Endothelial cell of umbilical vein (primary cell): ENCODE measurements at regions not wholly inside any gene's neighbourhood (a gene's known extent, or its start where the extent isn't known, plus 50 kb on each side); places are given as distances from the start of the nearest gene placed in this dataset.
A peak's percentile ranks its signal among the peaks of the same experiment; 100 is the strongest.

Source experiments
- BruUV-seq: library from RNA; stranded (reverse); fragments of 400-500 nt; replicated peaks from 2 replicates; lab custom pipeline; 2021; lab: Mats Ljungman, UMichigan
- CTCF ChIA-PET: fragments of 300-600, 350-600 bp; sonication (Branson Sonifier 250); formaldehyde crosslinking; loops from one replicate; lab custom pipeline; 2021; ENCODE audit warnings: antibody characterized with exemption, inconsistent platforms; lab: Charles Lee
- POLR2A ChIA-PET: fragments of 300-600, 350-600 bp; sonication (Branson Sonifier 250); formaldehyde crosslinking; loops from one replicate; lab custom pipeline; 2021; ENCODE audit warnings: antibody characterized with exemption, inconsistent platforms; lab: Charles Lee
- DNase-seq: peaks from one replicate; pipeline ENCODE4 v3.0.0-alpha.2; 2011; ENCODE audit warnings: low read depth, low spot score
- FAIRE-seq: peaks from 2 replicates; lab custom pipeline; 2011; peaks lifted over from hg19 to GRCh38; lab: Jason Lieb, UNC
- H2AFZ ChIP-seq: 2 replicates; pipeline ENCODE4 v1.6.0; 2012; ENCODE audit warnings: low read depth, low read length, control low read depth, inconsistent platforms
- H3K27ac ChIP-seq: 2 replicates; pipeline ENCODE4 v1.5.1; 2011; ENCODE audit warnings: low read depth, mild to moderate bottlenecking, control low read depth, low read length, moderate library complexity; ENCODE audit not compliant: insufficient read depth
- H3K27me3 ChIP-seq, 2 experiments: 2 replicates each; pipeline versions ENCODE4 v1.6.0 to v1.6.1; 2011; ENCODE audit warnings: low read length in 2 of 2, mixed read lengths in 1 of 2; ENCODE audit not compliant: control insufficient read depth in 2 of 2, insufficient read depth in 2 of 2
- H3K36me3 ChIP-seq, 2 experiments: 2 replicates in 1 of 2; 3 replicates in 1 of 2; pipeline ENCODE4 v1.5.1; 2011; ENCODE audit warnings: low read length in 2 of 2, mild to moderate bottlenecking in 1 of 2, moderate library complexity in 1 of 2; ENCODE audit not compliant: control insufficient read depth in 2 of 2, insufficient read depth in 2 of 2; ENCODE audit errors: extremely low read depth in 1 of 2
- H3K4me1 ChIP-seq: 3 replicates; pipeline ENCODE4 v1.5.1; 2011; ENCODE audit warnings: mild to moderate bottlenecking, low read length; ENCODE audit not compliant: control insufficient read depth, insufficient read depth; ENCODE audit errors: extremely low read depth
- H3K4me2 ChIP-seq: 2 replicates; pipeline ENCODE4 v1.6.1; 2011; ENCODE audit warnings: low read length, control low read depth, mixed read lengths; ENCODE audit not compliant: insufficient read depth
- H3K4me3 ChIP-seq, 3 experiments: fragments of 200-600 bp in 1 of 3; sonication (generic), shearing (Covaris generic) in 1 of 3; replicated peaks in 1 of 3; 2 replicates each; pipeline ENCODE4 v1.5.1; 2011 to 2016; ENCODE audit warnings: control low read depth in 3 of 3, low read length in 3 of 3, mild to moderate bottlenecking in 2 of 3, inconsistent platforms in 1 of 3, low read depth in 1 of 3, moderate library complexity in 1 of 3; ENCODE audit not compliant: insufficient read depth in 1 of 3
- H3K79me2 ChIP-seq: 2 replicates; pipeline ENCODE4 v1.6.0; 2012; ENCODE audit warnings: low read length, inconsistent platforms; ENCODE audit not compliant: control insufficient read depth, insufficient read depth
- H3K9ac ChIP-seq: replicated peaks from 2 replicates; pipeline ENCODE3; 2011; ENCODE audit warnings: low read length, control low read depth; ENCODE audit not compliant: insufficient read depth; ENCODE audit errors: extremely low read depth
- H3K9me1 ChIP-seq: replicated peaks from 3 replicates; pipeline ENCODE4 v1.6.0; 2011; ENCODE audit warnings: mild to moderate bottlenecking, low read length; ENCODE audit not compliant: control insufficient read depth, insufficient read depth; ENCODE audit errors: extremely low read depth
- H3K9me3 ChIP-seq: replicated peaks from 2 replicates; pipeline ENCODE4 v1.5.1; 2012; ENCODE audit warnings: low read length, inconsistent platforms; ENCODE audit not compliant: control insufficient read depth, insufficient read depth
- H4K20me1 ChIP-seq: replicated peaks from 2 replicates; pipeline ENCODE3; 2011; ENCODE audit warnings: mild to moderate bottlenecking, low read length; ENCODE audit not compliant: control insufficient read depth, insufficient read depth; ENCODE audit errors: extremely low read depth
- EZH2 ChIP-seq: IDR thresholded peaks from 2 replicates; pipeline ENCODE4 v1.6.1; 2012; ENCODE audit warnings: borderline replicate concordance, low read depth, mild to moderate bottlenecking, moderate library complexity, low read length, inconsistent platforms; ENCODE audit not compliant: severe bottlenecking
- FOS ChIP-seq: IDR thresholded peaks from 2 replicates; pipeline ENCODE4 v1.6.1; 2011; ENCODE audit warnings: mild to moderate bottlenecking, low read length, moderate library complexity, borderline replicate concordance; ENCODE audit not compliant: insufficient read depth
- GATA2 ChIP-seq: IDR thresholded peaks from 2 replicates; pipeline ENCODE4 v1.7.0; 2011; ENCODE audit warnings: low read depth, mild to moderate bottlenecking, moderate library complexity, mixed read lengths, low read length; ENCODE audit not compliant: insufficient read length, insufficient read depth
- JUN ChIP-seq: IDR thresholded peaks from 2 replicates; pipeline ENCODE4 v1.6.1; 2011; ENCODE audit warnings: borderline replicate concordance, low read depth; ENCODE audit not compliant: insufficient read length, insufficient read depth
- MYC ChIP-seq: IDR thresholded peaks from one replicate; pipeline ENCODE4 v1.6.1; 2011; ENCODE audit warnings: mild to moderate bottlenecking, low read depth, low read length
- POLR2A ChIP-seq: IDR thresholded peaks from 2 replicates; pipeline ENCODE4 v1.6.1; 2012; ENCODE audit warnings: low read depth, mild to moderate bottlenecking, control low read depth, low read length
- POLR2AphosphoS5 ChIP-seq: IDR thresholded peaks from 2 replicates; pipeline ENCODE4 v1.6.1; 2012; ENCODE audit warnings: low read depth, mild to moderate bottlenecking, control low read depth, low read length, moderate library complexity; ENCODE audit not compliant: insufficient read depth
- dilution Hi-C: fragments of 300-500 bp; cut with MboI; formaldehyde crosslinking; loops from one replicate; pipeline ENCODE4 v1.15.0; 2019; ENCODE audit warnings: low sequenced_read_pairs; ENCODE audit not compliant: extremely low pct_ligation_motif_present
- intact Hi-C: fragments of 100-400 bp; cut with micrococcal nuclease; formaldehyde crosslinking; loops from one replicate; pipeline ENCODE4 v1.10.0; 2022
- TF ChIP-seq, protein P1 (sequence below): IDR thresholded peaks from 2 replicates; pipeline ENCODE4 v1.6.1; 2011; ENCODE audit not compliant: insufficient read depth, insufficient read length
- TF ChIP-seq, protein P2 (sequence below), 2 donors: IDR thresholded peaks; 1 replicate in 1 of 2; 2 replicates in 1 of 2; pipeline ENCODE4 v1.5.1; 2011; ENCODE audit warnings: low read length in 2 of 2, mild to moderate bottlenecking in 2 of 2, moderate library complexity in 2 of 2, control low read depth in 1 of 2, inconsistent platforms in 1 of 2, low read depth in 1 of 2; ENCODE audit not compliant: insufficient read depth in 1 of 2; ENCODE audit errors: extremely low read depth in 1 of 2

DNA sequence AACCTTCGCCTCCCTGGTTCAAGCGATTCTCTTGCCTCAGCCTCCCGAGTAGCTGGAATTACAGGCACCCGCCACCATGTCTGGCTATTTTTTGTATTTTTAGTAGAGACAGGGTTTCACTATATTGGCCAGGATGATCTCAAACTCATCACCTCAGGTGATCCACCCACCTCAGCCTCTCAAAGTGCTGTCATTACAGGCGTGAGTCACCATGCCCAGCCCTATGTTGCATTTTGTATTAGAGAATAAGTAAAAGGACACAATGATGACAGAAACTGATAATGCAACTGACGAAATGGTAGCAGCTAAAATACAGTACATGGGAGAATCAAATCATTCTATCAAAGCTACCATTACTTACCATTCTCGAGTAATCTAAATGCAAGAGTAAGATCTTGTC is 276.7 kb downstream of the DSEL start:
- dilution Hi-C loops (no loop called here), intact Hi-C loops (no loop called here)
- Histone ChIP-seq H3K36me3 (no peaks in the 10 kb centered on the region), H3K9me3 (no peaks in the 10 kb centered on the region), H3K27me3 (no peaks in the 10 kb centered on the region), H3K9ac (no peak overlapping the region), H3K9me1 (no peaks in the 10 kb centered on the region), H3K4me2 (no peak overlapping the region), H3K4me3 (no peak overlapping the region), H3K4me1 (peaks cover 14% of the 10 kb centered on the region), H3K27ac (no peak overlapping the region), H4K20me1 (no peaks in the 10 kb centered on the region), H2AFZ (no peak overlapping the region), H3K79me2 (no peaks in the 10 kb centered on the region)
- no peak for FAIRE-seq
- POLR2A ChIA-PET, result no interaction called here
- no TSS peak for BruUV-seq
- DNase-seq, result no peak
- TF ChIP-seq JUN, result no peak
- TF ChIP-seq POLR2AphosphoS5, result no peak
- CTCF ChIA-PET, result interaction anchor here (1.3 kb wide), 1 partner anchor 276 kb away, joined by 3 read pairs; no protein-coding TSS in a partner anchor

DNA sequence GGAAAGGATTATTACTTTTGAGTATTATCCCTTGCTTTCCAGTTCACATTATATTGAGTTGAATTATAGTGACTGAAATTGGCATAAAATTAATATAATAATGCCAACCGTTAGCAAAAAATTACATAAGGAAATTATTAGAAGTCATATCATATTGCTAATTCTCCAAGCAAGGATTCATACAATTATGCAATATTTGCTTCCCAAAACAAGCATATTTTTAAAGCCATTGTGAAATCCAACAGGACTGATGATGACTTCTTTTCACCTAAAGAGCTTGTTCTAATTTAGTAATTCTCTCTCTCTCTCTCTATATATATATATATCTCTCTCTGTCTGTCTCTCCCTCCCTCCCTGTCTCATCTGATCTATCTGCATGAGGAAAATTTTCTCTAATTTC is 283.5 kb downstream of the DSEL start:
- FAIRE-seq, result no peak
- H3K9me3 ChIP-seq, result no peaks in the 10 kb centered on the region
- H3K4me1 ChIP-seq, result peaks cover 8% of the 10 kb centered on the region
- H3K9ac ChIP-seq, result peak overlapping the region; percentile 58
- POLR2A ChIA-PET, result interaction anchor here (2.0 kb wide), 1 partner anchor 127 kb away, joined by 4 read pairs; no protein-coding TSS in a partner anchor
- H3K27ac ChIP-seq, result peak overlapping the region; percentile 81
- intact Hi-C loops (loop anchor here (1.0 to 5.0 kb wide), 4 partner anchors 11 to 129 kb away; no protein-coding TSS in a partner anchor), dilution Hi-C loops (no loop called here)
- peak overlapping the region; percentile 31 for H3K4me2 ChIP-seq
- no peak overlapping the region for H2AFZ ChIP-seq
- CTCF ChIA-PET, result interaction anchor here (1.7 to 2.1 kb wide), 3 partner anchors 11 to 283 kb away, joined by 5 to 7 read pairs (median 5); partner anchors contain the start of gene DSEL
- no TSS peak for BruUV-seq
- no peaks in the 10 kb centered on the region for H3K9me1 ChIP-seq
- no peak for TF ChIP-seq FOS
- no peak for TF ChIP-seq POLR2A
- no peak for TF ChIP-seq JUN
- no peak for TF ChIP-seq POLR2AphosphoS5
- TF ChIP-seq, protein P1, sequence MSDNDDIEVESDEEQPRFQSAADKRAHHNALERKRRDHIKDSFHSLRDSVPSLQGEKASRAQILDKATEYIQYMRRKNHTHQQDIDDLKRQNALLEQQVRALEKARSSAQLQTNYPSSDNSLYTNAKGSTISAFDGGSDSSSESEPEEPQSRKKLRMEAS, result no peak
- TF ChIP-seq, protein P2, sequence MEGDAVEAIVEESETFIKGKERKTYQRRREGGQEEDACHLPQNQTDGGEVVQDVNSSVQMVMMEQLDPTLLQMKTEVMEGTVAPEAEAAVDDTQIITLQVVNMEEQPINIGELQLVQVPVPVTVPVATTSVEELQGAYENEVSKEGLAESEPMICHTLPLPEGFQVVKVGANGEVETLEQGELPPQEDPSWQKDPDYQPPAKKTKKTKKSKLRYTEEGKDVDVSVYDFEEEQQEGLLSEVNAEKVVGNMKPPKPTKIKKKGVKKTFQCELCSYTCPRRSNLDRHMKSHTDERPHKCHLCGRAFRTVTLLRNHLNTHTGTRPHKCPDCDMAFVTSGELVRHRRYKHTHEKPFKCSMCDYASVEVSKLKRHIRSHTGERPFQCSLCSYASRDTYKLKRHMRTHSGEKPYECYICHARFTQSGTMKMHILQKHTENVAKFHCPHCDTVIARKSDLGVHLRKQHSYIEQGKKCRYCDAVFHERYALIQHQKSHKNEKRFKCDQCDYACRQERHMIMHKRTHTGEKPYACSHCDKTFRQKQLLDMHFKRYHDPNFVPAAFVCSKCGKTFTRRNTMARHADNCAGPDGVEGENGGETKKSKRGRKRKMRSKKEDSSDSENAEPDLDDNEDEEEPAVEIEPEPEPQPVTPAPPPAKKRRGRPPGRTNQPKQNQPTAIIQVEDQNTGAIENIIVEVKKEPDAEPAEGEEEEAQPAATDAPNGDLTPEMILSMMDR (IDR thresholded peaks at IDR 0.05; ENCODE audit: extremely low read depth in 1 of 2, insufficient read depth in 1 of 2, low read depth in 1 of 2, low read length in 2 of 2), result no peak
- TF ChIP-seq EZH2, result no peak
- no peak for TF ChIP-seq MYC
- TF ChIP-seq GATA2, result no peak
- H3K4me3 ChIP-seq, result no peak overlapping the region
- H3K79me2 ChIP-seq, result no peaks in the 10 kb centered on the region
- no peak for DNase-seq
- H4K20me1 ChIP-seq, result no peaks in the 10 kb centered on the region
- H3K36me3 ChIP-seq, result no peaks in the 10 kb centered on the region
- no peaks in the 10 kb centered on the region for H3K27me3 ChIP-seq
